Lower leg skin (tissue), 3 donors: ENCODE measurements at regions not wholly inside any gene's neighbourhood (a gene's known extent, or its start where the extent isn't known, plus 50 kb on each side); places are given as distances from the start of the nearest gene placed in this dataset.

ENCODE experiments used
- CTCF ChIP-seq, 3 donors: fragments of 450-650 bp; IDR thresholded peaks; one replicate each; pipeline ENCODE4 v1.5.1; 2016; ENCODE audit warnings: antibody characterized with exemption in 3 of 3, mild to moderate bottlenecking in 3 of 3, moderate library complexity in 2 of 3
- POLR2A ChIP-seq, 2 donors: fragments of 450-650 bp; IDR thresholded peaks; one replicate each; pipeline ENCODE4 v1.6.1; 2016 to 2017; ENCODE audit warnings: antibody characterized with exemption in 2 of 2, mild to moderate bottlenecking in 1 of 2, moderate library complexity in 1 of 2

- TF ChIP-seq CTCF (IDR thresholded peaks at IDR 0.05) (no peak), POLR2A (IDR thresholded peaks at IDR 0.05) (no peak)
Measured at GRCh38 chr9:118832371-118832770, 536.9 kb downstream of the BRINP1 start.
